GM21367 (cell line): ENCODE measurements at regions not wholly inside any gene's neighbourhood (a gene's known extent, or its start where the extent isn't known, plus 50 kb on each side); places are given as distances from the start of the nearest gene placed in this dataset.
A peak's percentile ranks its signal among the peaks of the same experiment; 100 is the strongest.
"Not testable (repeated sequence)": the region's sequence is repeated elsewhere in the genome, so short reads cannot be mapped to it uniquely, and the experiment has no call there.

ENCODE experiments used
- ATAC-seq: cut with Tn5 transposase; IDR thresholded peaks from one replicate; pipeline ENCODE4 v1.9.1; 2021; ENCODE audit not compliant: unreplicated experiment

DNA sequence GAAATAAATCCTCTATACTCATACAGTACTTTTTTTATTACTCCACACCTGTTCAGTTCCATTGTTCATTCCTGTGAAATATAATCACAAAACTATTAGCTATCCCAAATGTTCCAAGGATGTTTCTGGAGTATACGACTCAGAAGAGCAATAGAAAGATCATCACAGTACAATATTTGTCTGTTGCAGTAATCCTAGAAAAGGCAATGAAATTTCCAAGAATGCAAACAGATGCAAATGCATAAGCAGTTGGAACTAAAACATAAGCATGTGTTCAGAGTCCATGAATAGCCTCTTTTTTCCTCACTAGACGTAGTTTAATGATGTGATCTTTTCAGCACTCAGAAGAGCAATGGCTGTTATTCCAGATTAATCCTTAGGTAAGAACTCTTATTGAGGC is 55.2 kb downstream of the RTL3 start:
- ATAC-seq: no peak

DNA sequence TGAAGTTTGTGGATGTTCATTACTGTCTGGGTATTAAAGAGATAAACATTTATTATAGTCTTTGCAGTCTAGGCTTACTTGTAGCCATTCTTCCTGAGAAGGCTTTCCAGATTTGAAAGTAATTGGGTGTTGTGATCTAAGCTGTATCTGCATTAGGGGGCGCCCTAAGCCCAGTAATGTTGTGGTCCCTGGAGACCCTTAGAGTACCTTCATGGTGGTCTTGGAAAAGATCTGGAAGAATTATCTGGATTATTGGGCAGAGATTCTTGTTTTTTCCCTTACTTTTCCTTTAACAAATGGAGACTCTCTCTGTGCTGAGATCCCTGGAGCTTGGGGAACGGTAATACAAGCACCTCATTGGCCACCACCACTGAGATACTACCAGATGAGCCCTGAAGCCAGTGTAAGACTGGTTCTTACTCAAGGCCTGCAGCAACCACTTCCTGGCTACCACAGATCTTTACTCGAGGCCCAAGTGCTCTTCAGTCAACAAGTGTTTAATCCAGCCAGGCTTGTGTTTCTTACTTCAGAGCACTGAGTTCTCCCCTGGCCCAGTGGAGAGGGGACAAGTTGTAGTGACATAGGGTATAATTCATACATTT is 63.1 kb downstream of the RTL3 start:
- no peak for ATAC-seq

GRCh38 chrX:78593701-78594100 is 65.4 kb downstream of the RTL3 start:
- no peak for ATAC-seq

GRCh38 chrX:78592030-78592429 is 67.1 kb downstream of the RTL3 start:
- no peak for ATAC-seq

GRCh38 chrX:78574306-78574705 is 84.8 kb downstream of the RTL3 start:
- no peak for ATAC-seq

- no peak for ATAC-seq
Observed at GRCh38 chrX:78573630-78574029, 85.5 kb downstream of the RTL3 start.

- no peak for ATAC-seq
Observed at GRCh38 chrX:78571849-78572248, 87.3 kb downstream of the RTL3 start.

- no peak for ATAC-seq
Observed at GRCh38 chrX:78555401-78555980, 103.6 kb downstream of the RTL3 start.

DNA sequence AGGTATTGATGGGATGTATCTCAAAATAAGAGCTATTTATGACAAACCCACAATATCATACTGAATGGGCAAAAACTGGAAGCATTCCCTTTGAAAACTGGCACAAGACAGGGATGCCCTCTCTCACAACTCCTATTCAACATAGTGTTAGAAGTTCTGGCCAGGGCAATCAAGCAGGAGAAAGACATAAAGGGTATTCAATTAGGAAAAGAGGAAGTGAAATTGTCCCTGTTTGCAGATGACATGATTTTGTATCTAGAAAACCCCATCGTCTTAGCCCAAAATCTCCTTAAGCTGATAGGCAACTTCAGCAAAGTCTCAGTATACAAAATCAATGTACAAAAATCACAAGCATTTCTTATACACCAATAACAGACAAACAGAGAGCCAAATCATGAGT is 106.5 kb downstream of the RTL3 start:
- not testable (repeated sequence) for ATAC-seq

DNA sequence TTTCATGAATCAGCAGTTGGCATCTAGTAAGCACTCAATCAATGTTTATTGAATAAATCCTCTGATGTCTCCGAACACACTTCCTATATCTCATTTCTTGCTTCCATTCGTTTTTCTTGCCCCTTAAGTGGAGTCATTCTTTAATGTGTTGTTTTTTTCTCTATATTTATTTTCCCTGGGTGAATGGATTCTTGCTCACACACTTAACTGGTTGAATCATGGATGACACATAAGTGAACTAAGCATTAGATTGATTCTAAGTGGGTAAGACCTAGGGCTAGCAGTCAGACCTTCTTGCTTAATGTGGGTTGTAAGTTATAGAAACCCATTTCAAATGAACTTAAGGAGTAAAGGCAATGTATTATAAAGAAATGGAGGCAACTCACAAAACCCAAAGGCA is 111.1 kb downstream of the RTL3 start:
- ATAC-seq: no peak

DNA sequence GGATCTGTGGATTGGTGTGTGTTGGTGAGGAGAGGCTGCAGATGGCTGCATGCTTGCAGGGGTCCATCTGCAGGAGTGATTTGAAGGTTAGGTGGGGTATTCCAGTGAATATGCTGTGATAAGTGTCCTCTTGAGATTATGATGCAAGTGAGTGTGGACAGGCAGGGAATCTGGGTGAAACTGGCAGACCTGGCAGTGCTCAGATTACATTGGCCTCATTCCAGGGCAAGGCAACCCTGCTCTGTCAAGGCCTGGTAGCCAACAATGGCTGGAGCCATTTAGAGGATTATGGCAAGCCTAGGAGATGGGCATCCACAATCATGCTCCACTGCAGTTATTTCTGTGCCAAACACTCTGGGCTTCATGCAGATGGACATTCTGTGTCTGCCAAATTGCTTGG is 113.9 kb downstream of the RTL3 start:
- no peak for ATAC-seq

DNA sequence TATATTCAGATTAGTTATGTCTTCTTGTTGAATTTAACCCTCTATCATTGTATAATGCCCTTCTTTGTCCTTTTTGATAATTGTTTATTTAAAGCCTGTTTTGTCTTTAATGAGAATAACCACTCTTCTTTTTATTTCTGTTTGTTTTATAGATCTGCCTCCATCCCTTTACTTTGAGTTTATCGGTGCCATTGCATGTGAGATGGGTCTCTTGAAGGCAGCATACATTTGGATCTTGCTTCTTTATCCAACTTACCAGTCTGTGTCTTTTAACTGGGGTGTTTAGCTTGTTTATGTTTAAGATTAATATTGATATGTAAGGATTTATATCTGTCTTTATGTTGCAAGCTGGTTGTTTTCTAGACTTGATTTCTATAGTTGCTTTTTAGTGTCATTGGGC is 115.8 kb downstream of the RTL3 start:
- ATAC-seq: no peak

GRCh38 chrX:78540171-78540570 is 119.0 kb downstream of the RTL3 start:
- ATAC-seq: no peak

- no peak for ATAC-seq
Observed at GRCh38 chrX:78534221-78534620, 124.9 kb downstream of the RTL3 start.

DNA sequence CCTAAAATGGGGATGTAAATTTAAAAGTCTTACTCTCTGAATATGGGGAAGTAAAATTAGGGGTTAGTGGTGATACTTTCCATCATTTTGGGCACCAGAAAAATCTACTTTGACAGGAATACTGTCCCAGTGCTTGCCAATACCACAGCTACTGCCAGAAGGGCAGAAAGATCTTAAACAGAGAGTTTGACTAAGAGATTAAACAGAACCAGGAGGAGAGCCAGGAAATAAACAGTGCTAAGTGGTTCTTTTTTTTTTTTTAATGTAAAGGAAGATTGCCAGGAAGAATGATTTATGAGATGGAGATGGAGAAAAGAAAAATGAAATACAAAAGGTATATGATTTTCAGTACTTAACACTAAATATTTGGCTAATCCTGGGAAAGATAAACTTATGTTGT is 126.8 kb downstream of the RTL3 start:
- ATAC-seq: no peak

DNA sequence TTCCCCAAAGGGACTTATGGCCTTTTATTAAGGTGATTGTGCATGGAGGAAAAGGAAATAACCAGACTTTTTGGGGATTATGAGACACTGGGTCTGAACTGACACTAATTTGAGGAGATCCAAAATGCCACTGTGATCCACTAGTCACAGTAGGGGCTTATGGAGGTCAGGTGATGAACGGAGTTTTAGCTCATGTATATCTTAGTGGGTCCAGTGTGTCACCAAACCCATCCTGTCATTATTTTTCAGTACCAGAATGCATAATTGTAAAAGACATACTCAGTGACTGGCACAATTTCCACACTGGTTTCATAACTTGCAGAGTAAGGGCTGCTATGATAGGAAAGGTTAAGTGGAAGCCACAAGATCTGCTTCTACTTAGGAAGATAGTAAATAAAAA is 131.3 kb downstream of the RTL3 start:
- ATAC-seq: no peak

GRCh38 chrX:78527263-78527662 is 131.9 kb downstream of the RTL3 start:
- no peak for ATAC-seq

- no peak for ATAC-seq
Observed at GRCh38 chrX:78522601-78523000, 136.5 kb downstream of the RTL3 start.

DNA sequence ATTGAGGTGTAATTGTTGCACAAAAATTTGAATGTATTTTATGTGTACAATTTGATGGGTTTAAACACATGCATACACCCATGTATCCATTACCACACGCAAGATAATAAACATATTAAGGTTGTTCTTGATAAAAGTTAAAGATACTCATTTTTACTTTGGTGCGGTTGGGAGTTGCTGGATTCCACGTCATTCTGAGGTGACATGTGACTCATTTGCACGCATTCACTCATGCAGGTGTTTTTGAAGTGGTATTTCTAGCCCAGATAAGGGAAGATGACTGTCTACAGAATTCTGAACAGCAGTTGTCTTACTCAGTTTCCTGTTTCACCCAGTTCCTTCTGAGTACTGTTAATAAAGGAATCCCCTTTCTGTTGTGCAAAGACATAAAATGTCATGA is 142.0 kb downstream of the RTL3 start:
- peak; percentile 70 for ATAC-seq

- no peak for ATAC-seq
Observed at GRCh38 chrX:78514852-78515251, 144.3 kb downstream of the RTL3 start.

- no peak for ATAC-seq
Observed at GRCh38 chrX:78513971-78514738, 145.0 kb downstream of the RTL3 start.

- ATAC-seq: no peak
Observed at GRCh38 chrX:78506248-78506647, 152.9 kb downstream of the RTL3 start.

DNA sequence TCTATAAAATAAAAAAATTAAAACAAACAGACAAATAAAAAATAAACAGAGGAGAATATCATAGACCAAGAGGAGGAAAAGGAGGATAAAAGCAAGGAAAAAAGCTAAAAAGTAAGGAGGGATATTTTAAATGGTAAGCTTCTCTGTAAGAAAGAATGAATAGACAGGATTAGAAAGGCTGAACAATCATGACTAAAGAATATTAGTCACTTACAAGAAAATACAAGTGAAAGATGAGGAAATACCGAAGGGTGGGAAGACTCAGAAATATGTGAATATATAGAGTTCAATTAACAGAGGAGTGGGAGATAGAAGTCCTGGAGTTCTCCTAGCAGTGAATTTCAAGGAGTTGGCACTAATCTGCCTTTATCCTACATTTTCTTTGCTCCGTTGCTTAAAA is 162.6 kb downstream of the RTL3 start:
- ATAC-seq: no peak
